Thyroid gland (tissue), 4 donors: ENCODE measurements at regions not wholly inside any gene's neighbourhood (a gene's known extent, or its start where the extent isn't known, plus 50 kb on each side); places are given as distances from the start of the nearest gene placed in this dataset.

ENCODE experiments used
- POLR2A ChIP-seq, 2 donors: fragments of 450-650 bp; IDR thresholded peaks; one replicate each; pipeline ENCODE4 v1.6.1; 2017; ENCODE audit warnings: antibody characterized with exemption in 2 of 2, mild to moderate bottlenecking in 2 of 2, moderate library complexity in 1 of 2
- TF ChIP-seq, protein P1 (sequence below), 6 experiments: fragments of 200-600 bp in 3 of 6; fragments of 450-650 bp in 3 of 6; sonication (generic) in 3 of 6; IDR thresholded peaks; one replicate each; pipeline ENCODE4 v1.5.1; 2016 to 2019; ENCODE audit warnings: antibody characterized with exemption in 6 of 6, mild to moderate bottlenecking in 2 of 6, inconsistent platforms in 1 of 6, moderate library complexity in 1 of 6

DNA sequence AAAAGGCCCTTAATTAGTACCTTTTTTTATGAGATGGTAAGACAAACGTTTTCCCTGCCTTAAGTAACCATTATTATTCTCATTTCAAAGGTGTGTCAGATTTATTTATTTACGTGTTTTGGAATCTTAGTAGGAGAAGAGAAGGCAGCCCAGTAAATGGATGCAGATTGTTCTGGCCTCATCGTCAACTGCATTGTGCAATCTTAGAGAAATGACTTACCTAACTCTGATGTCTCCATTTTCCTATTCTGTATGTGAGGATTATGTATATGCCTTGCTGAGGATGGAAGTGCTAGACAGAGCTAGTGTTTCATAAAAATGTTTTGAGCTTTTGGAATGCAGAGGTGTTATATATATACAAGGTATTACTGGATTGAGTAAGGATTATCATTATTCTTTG lies 97.0 kb upstream of the JAG1 start:
- TF ChIP-seq, protein P1, sequence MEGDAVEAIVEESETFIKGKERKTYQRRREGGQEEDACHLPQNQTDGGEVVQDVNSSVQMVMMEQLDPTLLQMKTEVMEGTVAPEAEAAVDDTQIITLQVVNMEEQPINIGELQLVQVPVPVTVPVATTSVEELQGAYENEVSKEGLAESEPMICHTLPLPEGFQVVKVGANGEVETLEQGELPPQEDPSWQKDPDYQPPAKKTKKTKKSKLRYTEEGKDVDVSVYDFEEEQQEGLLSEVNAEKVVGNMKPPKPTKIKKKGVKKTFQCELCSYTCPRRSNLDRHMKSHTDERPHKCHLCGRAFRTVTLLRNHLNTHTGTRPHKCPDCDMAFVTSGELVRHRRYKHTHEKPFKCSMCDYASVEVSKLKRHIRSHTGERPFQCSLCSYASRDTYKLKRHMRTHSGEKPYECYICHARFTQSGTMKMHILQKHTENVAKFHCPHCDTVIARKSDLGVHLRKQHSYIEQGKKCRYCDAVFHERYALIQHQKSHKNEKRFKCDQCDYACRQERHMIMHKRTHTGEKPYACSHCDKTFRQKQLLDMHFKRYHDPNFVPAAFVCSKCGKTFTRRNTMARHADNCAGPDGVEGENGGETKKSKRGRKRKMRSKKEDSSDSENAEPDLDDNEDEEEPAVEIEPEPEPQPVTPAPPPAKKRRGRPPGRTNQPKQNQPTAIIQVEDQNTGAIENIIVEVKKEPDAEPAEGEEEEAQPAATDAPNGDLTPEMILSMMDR (IDR thresholded peaks at IDR 0.05) = no peak
- TF ChIP-seq POLR2A (IDR thresholded peaks at IDR 0.05) = no peak
